Stimulated activated naive B cell treated with anti-CD40 and anti-IgM and Interleukin-4, amounts not matched to agents 10 μg/mL and 1 μg/mL and 100 μg/mL, for 72 hours (primary cell): ENCODE measurements at regions not wholly inside any gene's neighbourhood (a gene's known extent, or its start where the extent isn't known, plus 50 kb on each side); places are given as distances from the start of the nearest gene placed in this dataset.

ENCODE experiments used
- ATAC-seq, 2 donors: fragments of 150-1000 bp; cut with Tn5 transposase; replicated peaks; 2 replicates each; pipeline ENCODE4 v1.10.0; 2021; ENCODE audit warnings: moderate library complexity in 1 of 2
- DNase-seq: peaks from one replicate; pipeline ENCODE4 v3.0.0; 2021
- H3K27ac Mint-ChIP-seq: one replicate; pipeline ENCODE4 v1.8.0; 2022; ENCODE audit warnings: mild to moderate bottlenecking, mixed read lengths
- H3K27me3 Mint-ChIP-seq, 2 donors: one replicate each; pipeline ENCODE4 v1.8.0; 2022; ENCODE audit warnings: mixed read lengths in 2 of 2
- H3K36me3 Mint-ChIP-seq, 2 donors: one replicate each; pipeline ENCODE4 v1.8.0; 2022; ENCODE audit warnings: mixed read lengths in 2 of 2, mild to moderate bottlenecking in 1 of 2
- H3K4me1 Mint-ChIP-seq, 2 donors: one replicate each; pipeline ENCODE4 v1.8.0; 2022; ENCODE audit warnings: mixed read lengths in 2 of 2, mild to moderate bottlenecking in 1 of 2
- H3K4me3 Mint-ChIP-seq, 2 donors: one replicate each; pipeline ENCODE4 v1.8.0; 2022; ENCODE audit warnings: mild to moderate bottlenecking in 2 of 2, mixed read lengths in 2 of 2, moderate library complexity in 1 of 2
- H3K9me3 Mint-ChIP-seq, 2 donors: one replicate each; pipeline ENCODE4 v1.8.0; 2022; ENCODE audit warnings: mixed read lengths in 2 of 2, mild to moderate bottlenecking in 1 of 2

DNA sequence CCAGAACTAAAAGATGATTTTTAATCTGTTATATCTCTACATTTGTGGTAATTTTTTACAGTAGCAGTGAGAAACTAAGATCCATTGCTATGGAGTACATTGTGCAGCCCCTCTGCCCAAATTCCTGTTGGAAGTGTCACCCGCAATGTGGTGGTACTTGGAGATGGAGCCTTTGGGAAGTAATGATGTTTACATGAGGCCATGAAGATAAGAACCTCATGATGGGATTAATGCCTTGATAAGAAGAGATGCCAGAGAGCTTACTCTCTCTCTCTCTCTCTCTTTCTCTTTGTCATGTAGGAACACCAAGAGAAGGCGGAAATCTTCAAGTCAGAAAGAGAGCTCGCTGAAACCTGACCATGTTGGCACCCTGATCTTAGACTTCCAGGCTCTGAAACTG lies 535.4 kb downstream of the PID1 start:
- Mint-ChIP-seq H3K4me1 (no peaks in the 10 kb centered on the region), H3K9me3 (peaks cover 3 to 11% of the 10 kb centered on the region in 2 donors), H3K27ac (no peak overlapping the region), H3K36me3 (no peaks in the 10 kb centered on the region), H3K4me3 (no peak overlapping the region), H3K27me3 (no peaks in the 10 kb centered on the region)
- no peak for DNase-seq
- ATAC-seq: no peak

DNA sequence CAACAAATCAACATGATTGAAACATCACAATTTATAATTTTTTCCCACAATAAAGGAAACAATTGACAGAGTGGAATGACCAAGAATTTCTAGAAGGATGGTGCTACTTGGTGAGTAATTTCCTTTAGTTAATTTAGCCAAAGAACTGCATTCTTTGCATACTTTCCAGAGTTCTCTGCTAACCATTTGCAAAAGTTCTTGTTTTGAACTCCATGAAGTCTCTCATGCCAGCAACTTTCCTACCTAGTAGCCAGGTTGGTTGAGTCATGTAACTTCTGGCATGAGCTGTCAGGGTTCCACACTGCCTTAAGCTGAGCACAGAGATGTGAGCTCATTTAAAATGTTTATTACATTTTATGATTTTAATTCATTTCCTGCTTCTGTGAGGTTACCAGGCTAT lies 539.6 kb downstream of the PID1 start:
- Mint-ChIP-seq H3K4me1 (no peaks in the 10 kb centered on the region), H3K9me3 (peaks cover 3 to 8% of the 10 kb centered on the region in 2 donors), H3K4me3 (no peak overlapping the region), H3K36me3 (no peaks in the 10 kb centered on the region), H3K27me3 (no peaks in the 10 kb centered on the region), H3K27ac (no peak overlapping the region)
- DNase-seq (no peak), ATAC-seq (no peak)

DNA sequence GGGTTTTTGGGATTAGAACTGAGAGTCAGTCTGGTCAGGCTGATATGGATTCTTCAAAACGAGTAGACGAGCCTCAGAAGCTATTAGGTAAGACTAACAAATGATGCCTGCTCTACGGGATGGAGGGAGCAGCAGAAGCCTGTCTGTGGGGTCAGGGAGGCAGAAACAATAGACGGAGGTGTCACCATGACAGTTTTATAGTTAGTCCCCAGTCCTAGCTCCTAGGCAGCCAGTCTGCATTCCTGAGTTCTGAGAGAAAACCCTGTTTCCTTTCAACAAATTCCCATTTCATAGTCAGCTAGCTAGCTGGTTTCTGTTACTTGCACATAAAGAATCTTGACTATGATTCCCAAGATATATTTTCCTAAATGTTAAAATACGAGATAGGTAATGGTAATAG lies 542.1 kb downstream of the PID1 start:
- no peak for ATAC-seq

DNA sequence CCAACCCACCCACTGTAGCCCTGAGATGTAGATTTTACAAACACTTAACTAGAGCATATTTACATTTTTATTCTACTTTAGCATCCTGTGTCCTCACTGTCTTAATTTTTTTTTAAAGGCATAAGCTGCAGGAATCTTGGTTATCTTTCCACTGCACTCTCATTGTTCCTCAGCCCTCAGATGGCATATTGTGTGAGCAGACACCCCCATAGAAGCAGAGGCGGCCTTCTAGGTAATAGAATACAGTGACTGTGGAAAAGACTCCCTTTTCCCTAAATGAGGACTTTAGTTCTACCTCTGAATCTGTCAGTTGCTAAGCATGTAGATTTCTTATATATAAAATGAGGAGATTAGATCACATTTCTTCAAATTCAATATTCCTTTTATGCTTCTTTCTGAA lies 543.5 kb upstream of the SPHKAP start:
- no peak for DNase-seq
- no peaks in the 10 kb centered on the region for H3K4me1 Mint-ChIP-seq
- H3K27me3 Mint-ChIP-seq: no peaks in the 10 kb centered on the region
- H3K4me3 Mint-ChIP-seq: no peak overlapping the region
- peaks cover 1 to 4% of the 10 kb centered on the region in 2 donors for H3K9me3 Mint-ChIP-seq
- no peak for ATAC-seq
- no peaks in the 10 kb centered on the region for H3K36me3 Mint-ChIP-seq
- H3K27ac Mint-ChIP-seq: no peak overlapping the region

More for the DNA sequence above, 542.1 kb downstream of the PID1 start:
- H3K27ac Mint-ChIP-seq: no peak overlapping the region
- no peaks in the 10 kb centered on the region for H3K36me3 Mint-ChIP-seq
- peaks cover 4 to 8% of the 10 kb centered on the region in 2 donors for H3K9me3 Mint-ChIP-seq
- no peak overlapping the region for H3K4me3 Mint-ChIP-seq
- DNase-seq: no peak
- no peaks in the 10 kb centered on the region for H3K4me1 Mint-ChIP-seq
- no peaks in the 10 kb centered on the region for H3K27me3 Mint-ChIP-seq

DNA sequence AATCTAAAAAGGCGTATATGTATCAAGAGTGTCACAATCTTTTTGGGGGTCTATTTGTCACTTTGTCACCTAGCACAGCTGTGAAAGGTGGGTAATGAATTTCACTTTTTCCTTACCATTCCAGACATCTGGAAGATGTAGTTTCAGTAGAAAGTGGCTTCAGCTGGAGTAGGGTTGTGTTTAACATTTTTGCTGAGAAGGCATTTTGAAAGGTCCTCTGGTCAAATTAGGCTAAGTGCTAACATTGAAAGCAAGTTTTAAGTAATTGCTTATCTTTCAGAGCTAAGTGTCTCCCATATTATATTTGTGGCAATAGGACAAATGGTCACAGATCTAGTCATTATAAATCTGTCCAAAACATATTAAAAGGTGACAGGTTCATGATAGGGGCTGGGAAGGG lies 542.1 kb upstream of the SPHKAP start:
- DNase-seq (no peak), ATAC-seq (no peak)
- Mint-ChIP-seq H3K27me3 (no peaks in the 10 kb centered on the region), H3K36me3 (no peaks in the 10 kb centered on the region), H3K4me1 (no peaks in the 10 kb centered on the region), H3K4me3 (no peak overlapping the region), H3K27ac (no peak overlapping the region), H3K9me3 (peaks cover 1 to 4% of the 10 kb centered on the region in 2 donors)

DNA sequence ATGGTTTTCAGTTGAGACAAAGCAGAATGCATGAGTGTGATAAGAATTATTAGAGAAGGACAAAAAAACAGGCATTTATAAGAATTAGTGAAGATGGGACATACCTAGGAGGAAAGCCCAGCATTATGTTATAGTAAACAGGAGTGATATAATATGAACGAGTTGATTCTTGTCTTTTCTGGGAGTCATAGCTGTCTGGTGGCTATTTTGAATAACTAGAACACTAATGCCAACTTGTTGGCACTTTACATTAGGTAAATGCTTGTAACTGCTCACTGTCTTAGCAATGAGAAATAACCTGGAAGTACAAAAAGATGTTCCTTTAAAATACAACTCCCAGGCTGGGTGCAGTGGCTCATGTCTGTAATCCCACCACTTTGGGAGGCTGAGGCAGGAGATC lies 540.8 kb upstream of the SPHKAP start:
- ATAC-seq: no peak
- Mint-ChIP-seq H3K4me1 (no peaks in the 10 kb centered on the region), H3K27ac (no peak overlapping the region), H3K4me3 (no peak overlapping the region), H3K27me3 (no peaks in the 10 kb centered on the region), H3K36me3 (no peaks in the 10 kb centered on the region), H3K9me3 (peaks cover 3% of the 10 kb centered on the region in 2 donors)
- no peak for DNase-seq

DNA sequence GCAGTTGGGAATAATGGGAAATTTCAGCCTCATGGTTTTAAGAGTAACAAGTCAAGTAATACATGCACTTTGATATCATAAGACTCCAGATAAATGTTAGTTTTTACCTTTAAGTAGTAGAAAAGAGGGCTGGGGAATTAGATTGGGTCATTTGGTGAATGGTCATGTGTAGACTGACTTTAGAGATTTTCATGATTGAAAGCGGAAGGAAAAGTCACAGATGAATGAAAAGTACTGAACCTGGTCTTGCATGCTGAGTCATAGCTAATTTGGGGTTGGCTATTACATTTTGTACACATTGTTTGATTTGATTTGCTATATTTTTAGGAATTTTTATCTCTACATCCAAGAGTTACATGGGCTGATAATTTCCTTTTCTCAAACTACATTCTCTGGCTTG lies 539.4 kb upstream of the SPHKAP start:
- Mint-ChIP-seq H3K36me3 (no peaks in the 10 kb centered on the region), H3K9me3 (peaks cover 0 to 3% of the 10 kb centered on the region in 2 donors), H3K4me1 (no peaks in the 10 kb centered on the region), H3K27me3 (no peaks in the 10 kb centered on the region), H3K4me3 (no peak overlapping the region), H3K27ac (no peak overlapping the region)
- DNase-seq: no peak
- no peak for ATAC-seq

DNA sequence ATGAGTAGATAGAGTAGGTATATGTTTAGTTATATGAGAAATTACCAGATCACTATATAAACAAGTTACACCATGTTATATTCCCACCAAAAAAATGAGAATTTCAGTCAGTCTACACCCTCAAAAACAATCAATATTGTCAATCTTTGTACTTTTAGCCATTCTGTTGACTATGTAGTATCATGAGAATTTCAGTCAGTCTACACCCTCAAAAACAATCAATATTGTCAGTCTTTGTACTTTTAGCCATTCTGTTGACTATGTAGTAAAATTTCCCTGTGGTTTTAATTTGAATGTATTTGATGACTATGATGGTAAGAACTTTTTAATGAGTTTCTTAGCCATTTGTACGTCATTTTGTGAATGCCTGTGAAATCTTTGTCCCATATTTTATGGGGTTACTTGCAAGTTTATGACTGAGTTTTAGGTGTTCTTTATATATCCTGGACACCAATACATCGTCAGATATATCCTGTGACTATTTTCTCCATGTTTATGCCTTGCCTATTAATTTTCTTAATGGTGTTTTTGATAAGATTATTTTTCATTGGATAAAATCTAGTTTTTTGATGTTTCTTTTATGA lies 528.4 kb upstream of the SPHKAP start:
- H3K4me1 Mint-ChIP-seq: no peaks in the 10 kb centered on the region
- H3K27me3 Mint-ChIP-seq: no peaks in the 10 kb centered on the region
- DNase-seq (no peak), ATAC-seq (no peak)
- no peak overlapping the region for H3K4me3 Mint-ChIP-seq
- no peaks in the 10 kb centered on the region for H3K36me3 Mint-ChIP-seq
- no peak overlapping the region for H3K27ac Mint-ChIP-seq
- peaks cover 5 to 8% of the 10 kb centered on the region in 2 donors for H3K9me3 Mint-ChIP-seq

DNA sequence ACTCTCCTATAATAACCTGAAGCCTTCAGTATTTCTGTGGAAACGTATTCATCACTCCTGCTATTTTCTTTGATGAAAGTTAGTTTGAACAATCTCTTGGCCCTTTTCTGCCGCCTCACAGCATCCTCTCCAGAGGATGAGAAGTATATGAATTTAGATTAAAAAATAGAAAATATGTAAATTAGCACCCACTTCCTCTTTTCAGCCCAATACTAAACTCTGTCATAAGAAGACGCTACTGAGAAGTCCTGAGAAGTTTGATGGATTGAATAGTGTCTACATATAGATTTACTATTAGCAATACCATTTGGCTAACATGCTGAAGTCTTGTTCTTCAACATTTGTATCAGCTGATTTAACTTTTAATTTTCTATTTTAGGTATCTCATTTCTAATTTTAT lies 526.4 kb upstream of the SPHKAP start:
- H3K4me1 Mint-ChIP-seq: no peaks in the 10 kb centered on the region
- H3K36me3 Mint-ChIP-seq: no peaks in the 10 kb centered on the region
- ATAC-seq (no peak), DNase-seq (no peak)
- no peak overlapping the region for H3K4me3 Mint-ChIP-seq
- peaks cover 0 to 5% of the 10 kb centered on the region in 2 donors for H3K9me3 Mint-ChIP-seq
- no peaks in the 10 kb centered on the region for H3K27me3 Mint-ChIP-seq
- H3K27ac Mint-ChIP-seq: no peak overlapping the region

DNA sequence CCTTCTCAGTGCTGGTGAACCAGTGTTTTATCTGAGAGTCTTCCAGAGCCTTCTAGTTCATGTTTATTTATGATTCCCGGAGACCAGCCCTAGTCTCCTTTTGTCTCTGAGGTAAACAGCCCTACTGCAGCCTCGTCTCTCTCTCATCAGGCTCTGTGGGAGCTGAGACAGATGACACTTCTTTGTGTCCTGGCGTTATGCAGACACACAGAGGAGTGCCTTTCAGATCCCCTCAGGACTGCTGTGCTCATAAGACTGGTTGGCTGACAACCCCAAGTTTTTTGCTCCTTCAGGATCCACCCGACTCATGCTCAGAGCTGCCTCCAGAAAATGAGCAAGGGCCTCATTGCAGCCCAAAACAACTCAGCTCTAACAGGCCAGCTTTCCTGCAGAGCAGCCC lies 523.8 kb upstream of the SPHKAP start:
- no peaks in the 10 kb centered on the region for H3K4me1 Mint-ChIP-seq
- no peak overlapping the region for H3K4me3 Mint-ChIP-seq
- ATAC-seq (peak in 1 of 2 donors; percentile 25), DNase-seq (no peak)
- H3K27me3 Mint-ChIP-seq: no peaks in the 10 kb centered on the region
- H3K27ac Mint-ChIP-seq: no peak overlapping the region
- H3K9me3 Mint-ChIP-seq: peaks cover 0 to 5% of the 10 kb centered on the region in 2 donors
- no peaks in the 10 kb centered on the region for H3K36me3 Mint-ChIP-seq

DNA sequence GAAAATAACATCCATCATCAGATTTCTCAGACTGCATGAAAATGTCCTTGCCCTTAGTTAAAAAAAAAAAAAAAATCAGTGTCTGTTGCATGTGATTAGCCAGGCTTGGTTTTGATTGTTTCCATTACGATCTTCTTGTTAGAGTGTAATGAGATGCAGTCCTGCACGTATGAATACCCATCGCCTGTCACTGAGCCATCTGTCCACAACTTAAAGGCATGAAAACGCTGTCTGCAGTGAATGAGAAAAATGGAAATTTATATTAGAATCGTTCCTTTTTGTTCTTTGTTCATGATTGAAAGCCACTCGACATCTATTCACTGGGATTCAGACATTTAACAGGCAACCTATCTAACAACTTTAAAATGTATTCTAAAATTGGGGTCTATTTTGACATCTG lies 521.7 kb upstream of the SPHKAP start:
- Mint-ChIP-seq H3K27ac (no peak overlapping the region), H3K9me3 (no peaks in the 10 kb centered on the region), H3K4me1 (no peaks in the 10 kb centered on the region), H3K27me3 (no peaks in the 10 kb centered on the region), H3K36me3 (no peaks in the 10 kb centered on the region), H3K4me3 (no peak overlapping the region)
- ATAC-seq (no peak), DNase-seq (no peak)

DNA sequence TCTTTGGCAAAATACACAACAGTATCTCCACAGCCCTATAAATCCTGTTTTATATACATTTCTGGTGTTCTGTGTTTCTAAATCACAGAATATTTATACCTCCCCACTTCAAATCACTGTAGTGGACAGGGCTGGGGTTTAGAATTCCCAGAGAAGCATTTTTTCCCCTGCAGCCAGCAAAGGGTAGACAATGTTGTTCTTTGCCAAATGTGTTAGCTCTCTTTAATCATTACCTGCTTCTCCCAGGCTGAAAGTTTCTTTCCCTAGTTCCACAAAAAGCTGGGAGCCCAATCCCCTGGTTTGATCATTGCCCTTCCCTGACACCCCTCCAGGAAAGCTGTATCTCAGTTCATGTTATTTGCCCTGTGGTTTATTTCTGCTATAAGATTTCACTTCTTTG lies 520.0 kb upstream of the SPHKAP start:
- no peaks in the 10 kb centered on the region for H3K4me1 Mint-ChIP-seq
- no peaks in the 10 kb centered on the region for H3K36me3 Mint-ChIP-seq
- H3K27me3 Mint-ChIP-seq: no peaks in the 10 kb centered on the region
- ATAC-seq (no peak), DNase-seq (no peak)
- H3K9me3 Mint-ChIP-seq: no peaks in the 10 kb centered on the region
- no peak overlapping the region for H3K4me3 Mint-ChIP-seq
- no peak overlapping the region for H3K27ac Mint-ChIP-seq

DNA sequence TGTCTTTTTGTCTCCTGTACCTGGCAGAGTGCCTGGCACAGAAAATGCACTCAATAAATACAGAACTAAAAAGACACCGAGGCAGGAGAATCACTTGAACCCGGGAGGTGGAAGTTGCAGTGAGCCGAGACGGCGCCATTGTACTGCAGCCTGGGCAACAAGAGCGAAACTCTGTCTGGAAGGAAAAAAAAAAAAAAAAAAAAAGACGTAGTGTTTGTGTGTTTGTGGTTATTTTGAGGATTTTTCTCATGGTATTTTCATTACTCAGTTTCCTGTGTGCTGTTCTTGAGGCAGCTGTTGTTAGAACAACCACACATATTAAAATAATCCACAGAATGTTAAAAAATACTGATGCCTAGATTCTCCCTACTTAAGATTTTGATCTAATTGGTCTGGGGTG lies 519.2 kb upstream of the SPHKAP start:
- H3K9me3 Mint-ChIP-seq: no peaks in the 10 kb centered on the region
- no peaks in the 10 kb centered on the region for H3K36me3 Mint-ChIP-seq
- H3K27me3 Mint-ChIP-seq: no peaks in the 10 kb centered on the region
- H3K4me1 Mint-ChIP-seq: no peaks in the 10 kb centered on the region
- no peak overlapping the region for H3K4me3 Mint-ChIP-seq
- no peak overlapping the region for H3K27ac Mint-ChIP-seq
- ATAC-seq (no peak), DNase-seq (no peak)

DNA sequence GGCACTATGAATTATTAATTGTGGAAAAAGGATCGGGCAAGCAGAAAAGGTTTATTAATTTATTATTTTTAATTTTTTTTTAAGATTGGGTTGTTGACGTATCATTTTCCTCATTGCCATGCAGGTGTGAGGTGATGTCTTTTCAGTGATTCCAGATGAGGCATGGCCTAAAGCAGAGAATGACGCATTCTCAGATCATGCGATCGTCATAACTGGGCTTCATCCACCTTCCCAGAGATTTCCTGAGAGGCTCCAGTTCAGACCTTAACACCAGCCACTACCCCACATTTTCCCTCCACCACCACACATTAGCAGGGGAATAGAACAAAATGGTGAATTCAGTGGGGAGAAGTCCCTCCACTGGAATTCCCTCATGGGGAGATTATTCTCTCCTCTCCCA lies 518.4 kb upstream of the SPHKAP start:
- no peak overlapping the region for H3K27ac Mint-ChIP-seq

DNA sequence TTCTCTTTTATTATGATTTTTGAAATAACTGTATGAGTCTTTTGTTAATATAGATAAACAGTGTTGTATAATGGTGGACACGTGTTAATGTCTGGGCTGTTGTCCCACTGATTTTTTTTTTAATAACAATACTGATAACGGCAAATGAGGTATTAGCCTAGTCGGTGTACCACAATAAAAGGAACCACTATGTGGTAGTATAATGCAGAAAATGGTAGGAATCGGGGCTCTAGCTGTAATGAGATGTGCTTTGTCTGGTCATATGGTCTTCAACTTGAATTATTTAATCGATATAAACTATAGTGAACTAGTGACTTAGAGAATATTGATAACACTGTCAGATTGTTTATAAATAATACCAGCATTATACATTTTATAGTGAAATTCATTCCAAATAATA lies 517.9 kb upstream of the SPHKAP start:
- ATAC-seq (no peak), DNase-seq (no peak)
- no peaks in the 10 kb centered on the region for H3K36me3 Mint-ChIP-seq
- H3K4me1 Mint-ChIP-seq: no peaks in the 10 kb centered on the region
- H3K27ac Mint-ChIP-seq: no peak overlapping the region
- no peaks in the 10 kb centered on the region for H3K27me3 Mint-ChIP-seq
- H3K9me3 Mint-ChIP-seq: no peaks in the 10 kb centered on the region
- H3K4me3 Mint-ChIP-seq: no peak overlapping the region

More for the DNA sequence above, 518.4 kb upstream of the SPHKAP start:
- Mint-ChIP-seq H3K27me3 (no peaks in the 10 kb centered on the region), H3K36me3 (no peaks in the 10 kb centered on the region), H3K4me1 (no peaks in the 10 kb centered on the region), H3K9me3 (no peaks in the 10 kb centered on the region), H3K4me3 (no peak overlapping the region)
- no peak for ATAC-seq
- no peak for DNase-seq

DNA sequence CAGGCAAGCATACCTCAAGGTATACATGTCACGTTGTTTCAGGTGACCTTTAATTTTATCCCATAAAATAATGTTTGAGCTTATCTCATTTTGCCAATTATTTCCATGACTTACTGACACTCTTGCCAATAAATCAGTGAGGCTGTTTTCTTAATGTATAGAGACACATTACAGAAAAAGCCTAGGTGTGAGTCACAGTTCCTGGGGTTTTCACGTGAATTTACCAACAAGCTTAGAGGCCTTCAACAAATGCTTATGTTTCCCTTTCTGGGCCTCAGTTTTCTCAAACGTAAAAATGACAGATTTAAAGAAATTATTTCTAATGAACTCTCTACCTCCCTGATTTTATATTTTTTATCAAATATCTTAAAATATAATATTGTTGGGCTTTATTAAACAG lies 517.5 kb upstream of the SPHKAP start:
- Mint-ChIP-seq H3K4me3 (no peak overlapping the region), H3K27ac (no peak overlapping the region), H3K9me3 (peaks cover 0 to 1% of the 10 kb centered on the region in 2 donors), H3K36me3 (no peaks in the 10 kb centered on the region), H3K4me1 (no peaks in the 10 kb centered on the region), H3K27me3 (no peaks in the 10 kb centered on the region)
- DNase-seq: no peak
- no peak for ATAC-seq
